Mesendoderm (in vitro differentiated cells): ENCODE measurements at regions not wholly inside any gene's neighbourhood (a gene's known extent, or its start where the extent isn't known, plus 50 kb on each side); places are given as distances from the start of the nearest gene placed in this dataset.

Experiments used
- DNase-seq: peaks from one replicate; pipeline ENCODE4 v3.0.0; 2013
- H2AK5ac ChIP-seq: 2 replicates; pipeline ENCODE4 v1.6.1; 2013; ENCODE audit warnings: low read length, inconsistent platforms
- H2BK120ac ChIP-seq: 2 replicates; pipeline ENCODE4 v1.6.1; 2013; ENCODE audit warnings: low read depth, mild to moderate bottlenecking, low read length, moderate library complexity, mixed read lengths
- H2BK15ac ChIP-seq: replicated peaks from 2 replicates; pipeline ENCODE4 v1.6.1; 2013; ENCODE audit warnings: low read depth, mild to moderate bottlenecking, moderate library complexity
- H2BK5ac ChIP-seq: 2 replicates; pipeline ENCODE4 v1.6.1; 2013; ENCODE audit warnings: low read length, inconsistent platforms
- H3K18ac ChIP-seq: 2 replicates; pipeline ENCODE4 v1.6.1; 2013; ENCODE audit warnings: mild to moderate bottlenecking, low read length, mixed read lengths
- H3K23ac ChIP-seq: one replicate; pipeline ENCODE4 v1.6.1; 2013; ENCODE audit warnings: low read length
- H3K27ac ChIP-seq: 2 replicates; pipeline ENCODE4 v1.5.1; 2013; ENCODE audit warnings: low read depth, mild to moderate bottlenecking, inconsistent platforms, low read length, moderate library complexity
- H3K27me3 ChIP-seq: 2 replicates; pipeline ENCODE4 v1.6.1; 2013; ENCODE audit warnings: low read length, control low read depth, mild to moderate bottlenecking, inconsistent platforms; ENCODE audit not compliant: insufficient read depth, poor library complexity
- H3K36me3 ChIP-seq: 2 replicates; pipeline ENCODE4 v1.6.1; 2013; ENCODE audit warnings: low read length, inconsistent platforms; ENCODE audit not compliant: control insufficient read depth, insufficient read depth
- H3K4ac ChIP-seq: one replicate; pipeline ENCODE4 v1.6.1; 2013; ENCODE audit warnings: low read depth, mild to moderate bottlenecking, low read length, moderate library complexity
- H3K4me1 ChIP-seq: 2 replicates; pipeline ENCODE4 v1.6.1; 2013; ENCODE audit warnings: low read depth, low read length, inconsistent platforms; ENCODE audit not compliant: control insufficient read depth
- H3K4me2 ChIP-seq: 2 replicates; pipeline ENCODE4 v1.6.1; 2013; ENCODE audit warnings: low read length
- H3K4me3 ChIP-seq: 2 replicates; pipeline ENCODE4 v1.5.1; 2013; ENCODE audit warnings: mild to moderate bottlenecking, low read length
- H3K56ac ChIP-seq: one replicate; pipeline ENCODE4 v1.6.1; 2013; ENCODE audit warnings: low read length
- H3K79me1 ChIP-seq: 2 replicates; pipeline ENCODE4 v1.6.1; 2013; ENCODE audit warnings: low read length, inconsistent platforms
- H3K79me2 ChIP-seq: 2 replicates; pipeline ENCODE4 v1.6.1; 2013; ENCODE audit warnings: mild to moderate bottlenecking, low read length; ENCODE audit not compliant: control insufficient read depth, insufficient read depth
- H3K9ac ChIP-seq: 2 replicates; pipeline ENCODE4 v1.6.1; 2013; ENCODE audit warnings: low read length, inconsistent platforms
- H4K5ac ChIP-seq: one replicate; pipeline ENCODE4 v1.6.1; 2013; ENCODE audit warnings: low read length
- H4K8ac ChIP-seq: one replicate; pipeline ENCODE4 v1.6.1; 2013; ENCODE audit warnings: low read depth, mild to moderate bottlenecking, control low read depth, low read length, moderate library complexity
- WGBS: extraction: QIAGEN DNeasy Blood & Tissue Kit; methylation state at CpG from one replicate; pipeline ENCODE4 v1.1.7; 2013; ENCODE audit warnings: low lambda C conversion rate, missing lambda C conversion rate; ENCODE audit not compliant: insufficient coverage; ENCODE audit errors: extremely low coverage; 5-methylcytosine and 5-hydroxymethylcytosine counted together

GRCh38 chr1:34359411-34359810 is 182.7 kb downstream of the C1orf94 start:
- H3K79me2 ChIP-seq, result no peaks in the 10 kb centered on the region
- no peak overlapping the region for H2AK5ac ChIP-seq
- H3K4me3 ChIP-seq, result no peak overlapping the region
- no peak overlapping the region for H4K5ac ChIP-seq
- H3K27ac ChIP-seq, result no peak overlapping the region
- H3K18ac ChIP-seq, result no peak overlapping the region
- no peak for DNase-seq
- H3K23ac ChIP-seq, result no peak overlapping the region
- no peak overlapping the region for H2BK15ac ChIP-seq
- H3K9ac ChIP-seq, result no peak overlapping the region
- H3K36me3 ChIP-seq, result no peaks in the 10 kb centered on the region
- no peak overlapping the region for H2BK5ac ChIP-seq
- no peak overlapping the region for H3K4ac ChIP-seq
- H3K4me1 ChIP-seq, result no peaks in the 10 kb centered on the region
- no peak overlapping the region for H2BK120ac ChIP-seq
- WGBS, result no CpG with 5 or more reads among the region's 4 CpGs
- no peak overlapping the region for H3K4me2 ChIP-seq
- no peak overlapping the region for H4K8ac ChIP-seq
- H3K56ac ChIP-seq, result no peak overlapping the region
- no peaks in the 10 kb centered on the region for H3K27me3 ChIP-seq
- H3K79me1 ChIP-seq, result no peaks in the 10 kb centered on the region

GRCh38 chr1:34360574-34360973 is 183.9 kb downstream of the C1orf94 start:
- no peak overlapping the region for H4K5ac ChIP-seq
- H3K23ac ChIP-seq, result no peak overlapping the region
- WGBS, result no CpG with 5 or more reads among the region's 3 CpGs
- no peak overlapping the region for H3K4ac ChIP-seq
- H2BK5ac ChIP-seq, result no peak overlapping the region
- no peaks in the 10 kb centered on the region for H3K4me1 ChIP-seq
- no peak overlapping the region for H3K4me3 ChIP-seq
- no peaks in the 10 kb centered on the region for H3K27me3 ChIP-seq
- no peak overlapping the region for H3K9ac ChIP-seq
- no peak overlapping the region for H3K18ac ChIP-seq
- no peak overlapping the region for H3K4me2 ChIP-seq
- no peaks in the 10 kb centered on the region for H3K79me2 ChIP-seq
- no peak for DNase-seq
- no peak overlapping the region for H3K27ac ChIP-seq
- H3K36me3 ChIP-seq, result no peaks in the 10 kb centered on the region
- no peak overlapping the region for H2AK5ac ChIP-seq
- H3K79me1 ChIP-seq, result no peaks in the 10 kb centered on the region
- H4K8ac ChIP-seq, result no peak overlapping the region
- no peak overlapping the region for H2BK15ac ChIP-seq
- H3K56ac ChIP-seq, result no peak overlapping the region
- H2BK120ac ChIP-seq, result no peak overlapping the region

DNA sequence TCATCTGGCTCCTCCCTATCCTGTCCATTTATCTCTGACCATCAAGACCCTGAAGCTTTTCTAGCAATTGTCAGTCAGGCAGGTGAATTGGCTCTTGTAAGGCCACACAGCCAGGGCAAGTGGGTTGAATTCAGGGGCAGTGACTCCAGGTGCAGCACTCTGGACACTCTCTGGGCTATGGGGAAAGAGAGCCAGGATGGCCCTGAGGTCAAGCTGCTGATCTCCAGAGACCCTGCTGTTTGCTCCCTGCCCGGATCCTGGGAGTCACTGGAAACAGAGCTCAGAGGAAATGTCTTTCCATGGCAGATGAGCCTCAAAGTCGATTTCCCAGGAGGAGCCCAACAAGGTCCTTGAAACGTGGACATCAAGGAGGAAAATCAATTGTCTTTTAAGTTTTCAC is 184.4 kb downstream of the C1orf94 start:
- Histone ChIP-seq H3K27me3 (no peaks in the 10 kb centered on the region), H3K56ac (no peak overlapping the region), H3K18ac (no peak overlapping the region), H2BK15ac (no peak overlapping the region), H3K4ac (no peak overlapping the region), H3K9ac (no peak overlapping the region), H3K23ac (no peak overlapping the region), H3K4me1 (no peaks in the 10 kb centered on the region), H3K79me2 (no peaks in the 10 kb centered on the region), H4K8ac (no peak overlapping the region), H2BK5ac (no peak overlapping the region), H3K36me3 (no peaks in the 10 kb centered on the region), H2AK5ac (no peak overlapping the region), H4K5ac (no peak overlapping the region), H3K79me1 (no peaks in the 10 kb centered on the region), H3K27ac (no peak overlapping the region), H2BK120ac (no peak overlapping the region), H3K4me2 (no peak overlapping the region), H3K4me3 (no peak overlapping the region)
- no CpG with 5 or more reads among the region's 3 CpGs for WGBS
- DNase-seq, result no peak

DNA sequence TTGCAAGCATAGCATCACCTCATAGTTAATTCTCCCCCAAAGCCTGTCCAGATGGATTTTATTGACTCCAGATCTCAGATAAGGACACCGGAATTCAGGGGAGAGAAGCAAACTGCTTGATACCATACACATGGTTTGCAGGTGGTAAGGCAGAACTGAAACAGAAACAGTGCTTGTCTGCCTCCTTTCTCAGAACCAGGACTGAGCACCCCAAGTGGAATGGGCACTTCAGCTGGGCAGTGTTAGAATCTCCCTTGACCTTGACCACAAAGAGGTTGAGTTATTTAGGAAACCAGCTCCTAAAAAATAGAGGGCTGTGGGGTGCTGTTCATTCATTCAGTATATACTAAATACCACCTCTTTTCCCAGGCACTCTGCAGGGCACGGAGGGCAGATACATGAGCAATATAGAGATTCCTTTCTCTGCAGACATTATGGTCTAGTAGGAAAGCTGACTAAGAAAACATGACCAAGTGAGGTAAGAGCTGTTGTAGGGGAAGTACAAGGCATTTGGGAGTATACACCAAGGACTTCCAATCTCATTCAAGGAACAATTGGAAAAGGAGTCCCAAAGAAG is 185.2 kb downstream of the C1orf94 start:
- no peak for DNase-seq
- Histone ChIP-seq H2AK5ac (no peak overlapping the region), H3K36me3 (no peaks in the 10 kb centered on the region), H2BK15ac (no peak overlapping the region), H3K27ac (no peak overlapping the region), H3K18ac (no peak overlapping the region), H3K4me1 (no peaks in the 10 kb centered on the region), H3K27me3 (no peaks in the 10 kb centered on the region), H3K9ac (no peak overlapping the region), H4K5ac (no peak overlapping the region), H3K23ac (no peak overlapping the region), H2BK5ac (no peak overlapping the region), H3K79me2 (no peaks in the 10 kb centered on the region), H3K4me2 (no peak overlapping the region), H3K4me3 (no peak overlapping the region), H3K56ac (no peak overlapping the region), H2BK120ac (no peak overlapping the region), H4K8ac (no peak overlapping the region), H3K79me1 (no peaks in the 10 kb centered on the region), H3K4ac (no peak overlapping the region)
- WGBS, result no CpG with 5 or more reads among the region's 2 CpGs

GRCh38 chr1:34362949-34363348 is 186.2 kb downstream of the C1orf94 start:
- no peaks in the 10 kb centered on the region for H3K79me2 ChIP-seq
- H3K27me3 ChIP-seq, result no peaks in the 10 kb centered on the region
- no peak overlapping the region for H2AK5ac ChIP-seq
- H2BK120ac ChIP-seq, result no peak overlapping the region
- H3K36me3 ChIP-seq, result no peaks in the 10 kb centered on the region
- no peak overlapping the region for H3K4me2 ChIP-seq
- H3K79me1 ChIP-seq, result no peaks in the 10 kb centered on the region
- H3K18ac ChIP-seq, result no peak overlapping the region
- no peak overlapping the region for H3K27ac ChIP-seq
- no peak overlapping the region for H3K23ac ChIP-seq
- H3K4me1 ChIP-seq, result no peaks in the 10 kb centered on the region
- no peak overlapping the region for H4K5ac ChIP-seq
- no peak for DNase-seq
- H3K4ac ChIP-seq, result no peak overlapping the region
- no peak overlapping the region for H2BK5ac ChIP-seq
- no CpG with 5 or more reads among the region's 4 CpGs for WGBS
- no peak overlapping the region for H3K9ac ChIP-seq
- no peak overlapping the region for H3K4me3 ChIP-seq
- H4K8ac ChIP-seq, result no peak overlapping the region
- no peak overlapping the region for H3K56ac ChIP-seq
- no peak overlapping the region for H2BK15ac ChIP-seq

GRCh38 chr1:34363447-34363846 is 186.7 kb downstream of the C1orf94 start:
- Histone ChIP-seq H3K27me3 (no peaks in the 10 kb centered on the region), H3K27ac (no peak overlapping the region), H4K8ac (no peak overlapping the region), H3K36me3 (no peaks in the 10 kb centered on the region), H3K56ac (no peak overlapping the region), H2BK120ac (no peak overlapping the region), H3K4ac (no peak overlapping the region), H3K9ac (no peak overlapping the region), H3K79me1 (no peaks in the 10 kb centered on the region), H2BK5ac (no peak overlapping the region), H3K4me2 (no peak overlapping the region), H3K18ac (no peak overlapping the region), H3K4me3 (no peak overlapping the region), H4K5ac (no peak overlapping the region), H3K4me1 (no peaks in the 10 kb centered on the region), H2BK15ac (no peak overlapping the region), H3K23ac (no peak overlapping the region), H3K79me2 (no peaks in the 10 kb centered on the region), H2AK5ac (no peak overlapping the region)
- no peak for DNase-seq
